Keratinocyte (primary cell): ENCODE measurements at regions not wholly inside any gene's neighbourhood (a gene's known extent, or its start where the extent isn't known, plus 50 kb on each side); places are given as distances from the start of the nearest gene placed in this dataset.

Experiments
- DNase-seq: peaks from one replicate; pipeline ENCODE4 v3.0.0-alpha.2; 2011; ENCODE audit warnings: low read depth, missing footprints, low spot score
- FAIRE-seq: peaks from 2 replicates; lab custom pipeline; 2011; peaks lifted over from hg19 to GRCh38; lab: Jason Lieb, UNC
- H2AFZ ChIP-seq: 2 replicates; pipeline ENCODE4 v1.6.0; 2012; ENCODE audit warnings: low read length, control low read depth, inconsistent platforms; ENCODE audit not compliant: control insufficient read depth
- H3K27ac ChIP-seq: 2 replicates; pipeline ENCODE4 v1.5.1; 2011; ENCODE audit warnings: low read length; ENCODE audit not compliant: control insufficient read depth, insufficient read depth
- H3K27me3 ChIP-seq: 3 replicates; pipeline ENCODE4 v1.6.0; 2011; ENCODE audit warnings: low read length; ENCODE audit not compliant: control insufficient read depth, insufficient read depth; ENCODE audit errors: extremely low read depth
- H3K36me3 ChIP-seq, 2 experiments: 2 replicates in 1 of 2; 3 replicates in 1 of 2; pipeline ENCODE4 v1.5.1; 2011; ENCODE audit warnings: low read length in 2 of 2, mild to moderate bottlenecking in 1 of 2; ENCODE audit not compliant: control insufficient read depth in 2 of 2, insufficient read depth in 2 of 2; ENCODE audit errors: extremely low read depth in 1 of 2
- H3K4me1 ChIP-seq: 3 replicates; pipeline ENCODE4 v1.5.1; 2011; ENCODE audit warnings: low read length; ENCODE audit not compliant: control insufficient read depth, insufficient read depth; ENCODE audit errors: extremely low read depth
- H3K4me2 ChIP-seq: 3 replicates; pipeline ENCODE4 v1.6.0; 2011; ENCODE audit warnings: low read depth, low read length; ENCODE audit not compliant: control insufficient read depth, insufficient read depth; ENCODE audit errors: extremely low read depth
- H3K4me3 ChIP-seq, 3 experiments: fragments of 200-600 bp in 1 of 3; sonication (generic) in 1 of 3; 2 replicates in 2 of 3; 3 replicates in 1 of 3; pipeline ENCODE4 v1.5.1; 2011 to 2016; ENCODE audit warnings: low read length in 3 of 3, mild to moderate bottlenecking in 3 of 3, control low read depth in 2 of 3, inconsistent platforms in 1 of 3, low read depth in 1 of 3, mixed read lengths in 1 of 3, mixed run types in 1 of 3, moderate library complexity in 1 of 3; ENCODE audit not compliant: control insufficient read depth in 2 of 3, insufficient read depth in 2 of 3; ENCODE audit errors: extremely low read depth in 1 of 3
- H3K79me2 ChIP-seq: 2 replicates; pipeline ENCODE4 v1.6.0; 2012; ENCODE audit warnings: low read length; ENCODE audit not compliant: control insufficient read depth, insufficient read depth
- H3K9ac ChIP-seq: 3 replicates; pipeline ENCODE4 v1.6.0; 2011; ENCODE audit warnings: low read length; ENCODE audit not compliant: control insufficient read depth, insufficient read depth; ENCODE audit errors: extremely low read depth
- H3K9me1 ChIP-seq: 3 replicates; pipeline ENCODE4 v1.6.0; 2011; ENCODE audit warnings: low read length; ENCODE audit not compliant: control insufficient read depth, insufficient read depth; ENCODE audit errors: extremely low read depth
- H3K9me3 ChIP-seq: 2 replicates; pipeline ENCODE4 v1.5.1; 2012; ENCODE audit warnings: low read depth, low read length; ENCODE audit not compliant: control insufficient read depth
- H4K20me1 ChIP-seq: 3 replicates; pipeline ENCODE4 v1.6.0; 2011; ENCODE audit warnings: low read length; ENCODE audit not compliant: control insufficient read depth, insufficient read depth; ENCODE audit errors: extremely low read depth
- EZH2 ChIP-seq: IDR thresholded peaks from one replicate; pipeline ENCODE4 v1.6.1; 2012; ENCODE audit warnings: inconsistent platforms, mild to moderate bottlenecking, low read length, moderate library complexity
- dilution Hi-C: fragments of 300-500 bp; cut with MboI; formaldehyde crosslinking; loops from one replicate; pipeline ENCODE4 v1.7.0; 2020; ENCODE audit warnings: low sequenced_read_pairs; ENCODE audit not compliant: extremely low pct_ligation_motif_present
- TF ChIP-seq, protein P1 (sequence below), 3 experiments: IDR thresholded peaks in 1 of 3; conservative IDR thresholded peaks in 1 of 3; optimal IDR thresholded peaks in 1 of 3; 2 replicates in 2 of 3; 3 replicates in 1 of 3; pipeline versions ENCODE3 to v1.5.1; 2011; ENCODE audit warnings: low read length in 3 of 3, mild to moderate bottlenecking in 3 of 3, moderate library complexity in 2 of 3, control low read depth in 1 of 3, inconsistent platforms in 1 of 3; ENCODE audit not compliant: insufficient read depth in 2 of 3; ENCODE audit errors: extremely low read depth in 1 of 3

DNA sequence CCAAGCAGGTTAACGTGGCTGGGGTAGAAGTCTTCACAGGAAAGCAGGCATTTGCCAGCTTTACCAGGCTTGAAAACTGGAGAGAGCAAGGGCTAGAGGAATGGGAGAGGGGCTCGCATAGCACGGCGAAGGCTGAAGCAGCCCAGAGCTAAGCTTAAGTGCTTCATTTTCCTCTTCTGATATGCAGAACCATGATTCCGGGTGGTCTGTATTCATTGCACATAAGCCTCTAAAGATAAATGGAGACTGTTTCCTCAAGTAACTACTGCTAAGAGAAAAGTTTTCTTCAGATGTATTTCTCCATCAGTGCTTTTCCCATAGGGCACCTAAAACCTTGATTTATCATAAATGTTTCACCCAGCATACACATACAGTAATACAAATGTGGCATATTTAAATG, 414.1 kb downstream of the MLLT3 start:
- H3K79me2 ChIP-seq = no peaks in the 10 kb centered on the region
- H4K20me1 ChIP-seq = no peaks in the 10 kb centered on the region
- no peaks in the 10 kb centered on the region for H3K4me1 ChIP-seq
- no peaks in the 10 kb centered on the region for H3K36me3 ChIP-seq
- DNase-seq = no peak
- no peaks in the 10 kb centered on the region for H3K27me3 ChIP-seq
- no peak overlapping the region for H3K27ac ChIP-seq
- H3K9me1 ChIP-seq = no peaks in the 10 kb centered on the region
- H2AFZ ChIP-seq = no peak overlapping the region
- dilution Hi-C loops = loop anchor here (25.0 kb wide), 1 partner anchor 96 kb away; no protein-coding TSS in a partner anchor
- no peak overlapping the region for H3K4me2 ChIP-seq
- TF ChIP-seq EZH2 = no peak
- H3K9me3 ChIP-seq = no peaks in the 10 kb centered on the region
- H3K4me3 ChIP-seq = no peak overlapping the region
- no peak overlapping the region for H3K9ac ChIP-seq
- FAIRE-seq = no peak

DNA sequence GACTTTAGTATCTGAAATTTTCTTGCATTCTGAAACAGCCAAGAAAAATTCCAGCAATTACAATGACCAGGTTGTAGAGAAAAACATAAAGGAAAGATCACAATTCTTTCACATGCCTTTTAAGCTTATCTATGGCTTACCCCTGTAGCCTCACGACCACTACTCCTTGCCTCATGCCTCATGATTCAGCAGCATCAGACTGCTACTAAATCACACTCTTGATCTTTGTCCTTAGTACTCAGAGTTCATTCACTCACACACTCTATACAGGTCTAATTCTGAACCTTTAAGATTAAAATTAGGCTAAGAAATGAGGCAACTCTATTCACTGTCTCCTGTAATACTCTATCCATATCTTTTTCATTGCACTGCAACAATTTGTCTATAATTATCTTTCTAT, 415.1 kb downstream of the MLLT3 start:
- Histone ChIP-seq H3K36me3 (no peaks in the 10 kb centered on the region), H3K9me3 (no peaks in the 10 kb centered on the region), H3K4me2 (no peak overlapping the region), H3K27me3 (no peaks in the 10 kb centered on the region), H2AFZ (no peak overlapping the region), H4K20me1 (no peaks in the 10 kb centered on the region), H3K27ac (no peak overlapping the region), H3K4me1 (no peaks in the 10 kb centered on the region), H3K79me2 (no peaks in the 10 kb centered on the region), H3K4me3 (no peak overlapping the region), H3K9ac (no peak overlapping the region), H3K9me1 (no peaks in the 10 kb centered on the region)
- dilution Hi-C loops = loop anchor here (25.0 kb wide), 1 partner anchor 95 kb away; no protein-coding TSS in a partner anchor
- no peak for DNase-seq
- TF ChIP-seq EZH2 = no peak
- TF ChIP-seq, protein P1, sequence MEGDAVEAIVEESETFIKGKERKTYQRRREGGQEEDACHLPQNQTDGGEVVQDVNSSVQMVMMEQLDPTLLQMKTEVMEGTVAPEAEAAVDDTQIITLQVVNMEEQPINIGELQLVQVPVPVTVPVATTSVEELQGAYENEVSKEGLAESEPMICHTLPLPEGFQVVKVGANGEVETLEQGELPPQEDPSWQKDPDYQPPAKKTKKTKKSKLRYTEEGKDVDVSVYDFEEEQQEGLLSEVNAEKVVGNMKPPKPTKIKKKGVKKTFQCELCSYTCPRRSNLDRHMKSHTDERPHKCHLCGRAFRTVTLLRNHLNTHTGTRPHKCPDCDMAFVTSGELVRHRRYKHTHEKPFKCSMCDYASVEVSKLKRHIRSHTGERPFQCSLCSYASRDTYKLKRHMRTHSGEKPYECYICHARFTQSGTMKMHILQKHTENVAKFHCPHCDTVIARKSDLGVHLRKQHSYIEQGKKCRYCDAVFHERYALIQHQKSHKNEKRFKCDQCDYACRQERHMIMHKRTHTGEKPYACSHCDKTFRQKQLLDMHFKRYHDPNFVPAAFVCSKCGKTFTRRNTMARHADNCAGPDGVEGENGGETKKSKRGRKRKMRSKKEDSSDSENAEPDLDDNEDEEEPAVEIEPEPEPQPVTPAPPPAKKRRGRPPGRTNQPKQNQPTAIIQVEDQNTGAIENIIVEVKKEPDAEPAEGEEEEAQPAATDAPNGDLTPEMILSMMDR (optimal IDR thresholded peaks at IDR 0.05 in 1 of 3, IDR thresholded peaks at IDR 0.05 in 1 of 3, conservative IDR thresholded peaks at IDR 0.05 in 1 of 3; ENCODE audit: extremely low read depth in 1 of 3, insufficient read depth in 2 of 3, low read length in 3 of 3) = no peak
- FAIRE-seq = peak; percentile 48

DNA sequence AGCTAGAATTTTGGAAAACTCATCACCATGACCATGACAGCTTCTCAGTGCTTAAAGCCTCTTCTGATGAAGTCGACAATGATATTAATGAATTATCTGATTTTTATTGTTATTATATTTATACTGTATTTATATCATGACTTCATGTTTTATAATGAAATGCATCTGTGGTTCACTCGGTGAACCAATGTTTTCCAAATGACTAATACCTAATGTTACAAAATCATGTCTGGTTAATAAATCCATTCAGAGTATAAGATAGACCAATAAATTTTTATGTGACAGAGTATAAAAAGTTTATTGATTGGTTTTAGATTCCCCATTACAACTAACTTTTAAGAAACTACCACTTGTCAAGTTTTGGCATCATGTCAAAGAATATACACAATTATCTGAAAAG, 416.5 kb downstream of the MLLT3 start:
- no peak overlapping the region for H3K4me3 ChIP-seq
- no peaks in the 10 kb centered on the region for H3K79me2 ChIP-seq
- H3K9me3 ChIP-seq = no peaks in the 10 kb centered on the region
- FAIRE-seq (no peak), DNase-seq (no peak)
- no peaks in the 10 kb centered on the region for H3K4me1 ChIP-seq
- dilution Hi-C loops = loop anchor here (25.0 kb wide), 1 partner anchor 94 kb away; no protein-coding TSS in a partner anchor
- no peak overlapping the region for H2AFZ ChIP-seq
- H3K9ac ChIP-seq = no peak overlapping the region
- no peak overlapping the region for H3K4me2 ChIP-seq
- no peaks in the 10 kb centered on the region for H3K36me3 ChIP-seq
- H3K27ac ChIP-seq = no peak overlapping the region
- TF ChIP-seq, protein P1 (optimal IDR thresholded peaks at IDR 0.05 in 1 of 3, IDR thresholded peaks at IDR 0.05 in 1 of 3, conservative IDR thresholded peaks at IDR 0.05 in 1 of 3; ENCODE audit: extremely low read depth in 1 of 3, insufficient read depth in 2 of 3, low read length in 3 of 3) = no peak
- TF ChIP-seq EZH2 = no peak
- no peaks in the 10 kb centered on the region for H3K27me3 ChIP-seq
- no peaks in the 10 kb centered on the region for H4K20me1 ChIP-seq
- no peaks in the 10 kb centered on the region for H3K9me1 ChIP-seq
